Ovary (tissue), 7 donors: ENCODE measurements at regions not wholly inside any gene's neighbourhood (a gene's known extent, or its start where the extent isn't known, plus 50 kb on each side); places are given as distances from the start of the nearest gene placed in this dataset.
"Not testable (repeated sequence)": the region's sequence is repeated elsewhere in the genome, so short reads cannot be mapped to it uniquely, and the experiment has no call there.

Source experiments
- DNase-seq, 5 donors: peaks; one replicate each; pipeline ENCODE4 v3.0.0-alpha.2; 2019 to 2020
- H3K27ac ChIP-seq, 2 donors: fragments of 200-600 bp; one replicate each; pipeline versions ENCODE4 v1.5.1 to v1.8.0; 2019 to 2022
- H3K27me3 ChIP-seq: fragments of 200-600 bp; one replicate; pipeline ENCODE4 v1.8.0; 2022
- H3K36me3 ChIP-seq: fragments of 200-600 bp; sonication (generic); one replicate; pipeline ENCODE4 v1.5.1; 2019
- H3K4me1 ChIP-seq: one replicate; pipeline ENCODE4 v1.8.1; 2013; ENCODE audit warnings: mild to moderate bottlenecking, moderate library complexity; ENCODE audit not compliant: insufficient read depth
- H3K4me3 ChIP-seq: fragments of 200-600 bp; sonication (generic); one replicate; pipeline ENCODE4 v1.5.1; 2017
- H3K9me3 ChIP-seq, 2 donors: fragments of 200-600 bp in 1 of 2; sonication (generic) in 1 of 2; one replicate each; pipeline versions ENCODE4 v1.5.1 to v1.8.1; 2013 to 2019; ENCODE audit warnings: mild to moderate bottlenecking in 1 of 2, moderate library complexity in 1 of 2
- WGBS, 3 donors: extraction: QIAGEN DNeasy Blood & Tissue Kit in 1 of 3; methylation state at CpG; one replicate each; pipeline versions ENCODE4 v1.1.5 to v1.1.7; 2013 to 2017; 5-methylcytosine and 5-hydroxymethylcytosine counted together
- intact Hi-C, 4 donors: fragments of 100-400 bp; cut with DNase I; formaldehyde crosslinking; loops; one replicate each; pipeline versions ENCODE4 v1.11.0 to v1.15.1; 2022 to 2023
- donor health status: DM: no; HTN: no; CAD: no; lungs with moderate emphysema.
- donor health status: DM: no; HTN: no; CAD: no.
- donor health status: Bipolar disorder and iron deficiency.
- donor health status: DM: no; HTN: no; CAD: no.
- donor health status: DM: yes; HTN: yes; CAD: no.

DNA sequence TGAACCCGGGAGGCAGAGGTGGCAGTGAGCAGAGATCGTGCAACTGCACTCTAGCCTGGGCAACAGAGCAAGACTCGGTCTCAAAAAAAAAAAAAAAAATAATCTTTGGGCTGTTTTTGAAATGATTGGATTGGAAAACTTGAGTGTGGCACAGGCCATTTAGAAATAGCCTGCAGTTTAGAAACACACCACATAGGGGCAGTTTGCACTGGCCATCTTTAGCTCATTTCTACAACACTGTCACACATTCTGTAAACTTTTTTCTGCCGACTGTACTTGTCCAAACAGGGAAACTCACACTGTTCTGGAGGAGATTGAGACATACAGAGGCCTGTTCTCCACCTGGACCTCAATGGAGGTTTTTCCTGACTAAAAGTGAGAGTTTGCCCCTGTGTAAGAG lies 546.3 kb downstream of the RPIA start:
- WGBS, 3 donors: 83 to 88% methylated on average over 2 of the region's 4 CpGs; no CpG with 5 or more reads in 1 of the 3 donors
- intact Hi-C loops, H3K9me3 ChIP-seq, H3K27ac ChIP-seq, H3K36me3 ChIP-seq, H3K4me1 ChIP-seq, H3K27me3 ChIP-seq, H3K4me3 ChIP-seq, DNase-seq: not testable (repeated sequence)

DNA sequence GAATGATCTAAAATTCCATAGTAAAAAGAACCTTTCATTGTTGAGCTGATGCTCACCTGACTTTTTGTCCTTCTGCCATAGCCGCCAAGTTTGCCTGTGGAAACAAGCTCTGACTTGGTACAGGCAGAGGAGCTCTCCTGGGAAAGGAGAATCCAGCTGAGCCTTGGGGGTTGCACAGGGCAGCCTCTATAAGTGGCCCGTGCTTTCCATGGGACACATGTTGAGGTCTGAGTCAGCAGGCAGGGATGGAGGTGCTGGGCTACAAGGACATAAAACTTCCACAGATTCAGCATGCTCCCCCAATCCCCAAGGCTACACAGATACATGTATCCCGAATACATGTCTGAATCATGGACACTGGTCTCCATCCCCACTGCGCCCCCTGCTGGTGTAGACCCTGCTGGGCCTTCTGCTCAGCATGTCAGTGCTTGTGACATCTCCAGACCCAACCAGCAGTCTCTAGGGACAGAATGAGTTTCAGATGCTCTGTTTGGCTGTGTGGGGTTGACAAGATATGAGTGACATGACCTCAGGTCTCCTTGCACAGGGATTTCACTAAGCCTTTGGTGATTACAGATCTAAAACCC lies 551.7 kb downstream of the RPIA start:
- intact Hi-C loops, DNase-seq, H3K9me3 ChIP-seq, H3K27me3 ChIP-seq, H3K36me3 ChIP-seq, H3K4me3 ChIP-seq, H3K4me1 ChIP-seq, H3K27ac ChIP-seq: not testable (repeated sequence)
- WGBS, 3 donors: 42 to 53% (median 43%) methylated on average over 4 of the region's 4 CpGs

DNA sequence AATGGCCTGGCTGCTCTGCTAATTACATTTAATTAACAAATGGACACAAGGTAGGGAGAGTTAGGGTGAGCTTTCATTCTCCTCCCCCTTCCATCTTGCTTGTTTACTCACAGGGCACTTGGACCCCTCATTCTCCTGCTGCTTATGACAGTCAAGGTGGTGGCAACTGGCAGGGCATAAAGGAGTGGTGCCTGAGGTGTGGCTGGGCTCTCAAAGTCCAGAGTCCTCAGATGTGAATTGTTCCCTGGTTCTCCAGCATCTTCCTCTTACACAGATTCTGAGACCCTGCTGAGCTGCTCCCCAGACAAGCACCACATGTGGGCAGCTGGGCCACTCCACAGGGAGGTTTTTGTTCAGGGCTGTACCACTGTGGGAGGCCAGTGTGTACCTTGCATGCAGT lies 552.9 kb downstream of the RPIA start:
- H3K4me1 ChIP-seq, intact Hi-C loops, H3K4me3 ChIP-seq, H3K9me3 ChIP-seq, H3K27ac ChIP-seq, H3K27me3 ChIP-seq, DNase-seq, H3K36me3 ChIP-seq: not testable (repeated sequence)

DNA sequence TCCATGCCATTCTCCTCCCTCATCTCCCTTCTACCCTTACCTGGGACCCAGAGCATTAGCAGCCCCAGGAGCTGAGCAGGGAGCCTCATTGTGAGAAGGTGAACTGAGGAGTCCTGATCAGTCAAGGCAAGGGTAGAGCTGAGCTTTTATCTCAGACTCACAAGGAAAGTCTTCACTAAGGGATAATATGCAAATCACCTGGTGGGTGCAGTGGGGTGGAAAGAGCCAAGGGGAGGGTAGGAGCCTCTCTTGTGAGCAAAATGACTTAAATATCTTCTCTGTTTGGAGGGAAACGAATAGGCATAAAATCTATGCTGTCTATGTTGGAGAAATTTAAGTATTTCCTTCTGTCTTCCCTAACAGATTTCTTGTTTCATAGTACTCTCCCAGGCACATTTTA lies 554.0 kb downstream of the RPIA start:
- H3K4me3 ChIP-seq, intact Hi-C loops: not testable (repeated sequence)
- whole genome bisulfite sequencing, 3 donors: 56 to 63% (median 62%) methylated on average over 1 of the region's 1 CpG

DNA sequence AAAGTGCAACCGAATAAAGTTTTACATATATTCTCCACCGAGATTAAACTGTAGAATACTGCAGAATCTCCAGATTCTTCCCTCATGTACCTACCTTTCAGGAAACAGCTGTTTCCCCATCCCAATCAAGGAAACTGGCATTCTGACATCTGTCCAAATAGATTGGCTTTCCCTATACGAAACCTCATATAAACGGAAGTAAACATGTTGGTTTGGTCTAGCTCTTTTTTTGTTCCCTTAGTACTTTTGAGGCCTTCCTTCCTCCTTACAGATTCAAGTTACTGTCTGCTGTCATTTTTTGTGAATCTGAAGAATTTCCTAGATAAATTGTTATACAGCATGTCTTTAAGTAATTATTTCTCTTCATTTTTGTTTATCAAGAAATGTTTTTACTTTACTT lies 554.6 kb downstream of the RPIA start:
- H3K4me1 ChIP-seq, H3K27me3 ChIP-seq, DNase-seq, H3K9me3 ChIP-seq, H3K36me3 ChIP-seq, H3K27ac ChIP-seq, intact Hi-C loops, H3K4me3 ChIP-seq: not testable (repeated sequence)
- WGBS, 3 donors: 60 to 88% (median 82%) methylated on average over 3 to 4 of the region's 4 CpGs

More for the DNA sequence above, 554.0 kb downstream of the RPIA start:
- H3K27me3 ChIP-seq, H3K4me1 ChIP-seq, H3K36me3 ChIP-seq, DNase-seq, H3K9me3 ChIP-seq, H3K27ac ChIP-seq: not testable (repeated sequence)

DNA sequence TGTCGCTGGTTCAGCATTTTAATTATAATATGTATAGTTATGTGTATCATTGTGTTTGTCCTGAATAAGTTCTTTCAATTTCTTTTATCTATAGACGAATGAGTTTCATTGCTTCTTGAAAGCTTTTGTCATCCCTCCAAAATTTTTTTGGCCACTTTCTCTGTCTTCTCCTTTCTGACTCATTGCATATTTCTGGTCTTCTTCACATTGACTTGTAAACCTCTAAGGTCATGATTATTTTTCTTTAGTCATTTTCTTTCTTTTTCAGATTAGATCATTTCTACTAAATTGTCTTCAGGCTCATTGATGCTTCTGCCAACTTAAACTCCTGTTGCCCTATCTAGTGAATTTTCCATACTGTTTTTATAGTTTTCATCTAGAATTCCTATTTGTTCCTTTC lies 555.1 kb downstream of the RPIA start:
- 46 to 54% (median 47%) methylated on average over 2 of the region's 2 CpGs for WGBS, 3 donors
- intact Hi-C loops: not testable (repeated sequence)

DNA sequence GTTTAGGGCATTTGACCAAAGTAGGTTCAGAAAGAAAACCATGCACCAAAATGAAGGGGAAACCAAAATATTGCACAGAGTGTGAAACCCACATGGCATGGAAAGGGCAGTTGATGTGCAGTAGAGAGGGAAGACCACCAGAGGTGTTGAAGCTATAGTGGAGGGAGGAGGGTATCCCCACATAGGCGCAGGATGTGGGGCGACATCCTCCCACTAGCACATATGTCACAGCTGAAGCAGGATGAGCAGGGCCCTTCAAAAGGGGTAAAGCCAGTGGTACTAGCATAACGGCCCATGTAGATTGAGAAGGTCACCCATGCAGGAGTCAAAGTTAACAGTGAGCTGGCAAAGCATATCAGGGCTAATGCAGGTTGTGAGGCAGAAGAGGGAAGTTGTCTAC lies 563.5 kb downstream of the RPIA start:
- H3K27me3 ChIP-seq, intact Hi-C loops, H3K4me1 ChIP-seq, H3K4me3 ChIP-seq, DNase-seq, H3K36me3 ChIP-seq, H3K27ac ChIP-seq, H3K9me3 ChIP-seq: not testable (repeated sequence)
- WGBS, 3 donors: 79 to 92% (median 83%) methylated on average over 3 of the region's 3 CpGs

More for the DNA sequence above, 555.1 kb downstream of the RPIA start:
- not testable (repeated sequence) for H3K27ac ChIP-seq, H3K4me1 ChIP-seq, H3K9me3 ChIP-seq, H3K4me3 ChIP-seq, H3K27me3 ChIP-seq, DNase-seq, H3K36me3 ChIP-seq

DNA sequence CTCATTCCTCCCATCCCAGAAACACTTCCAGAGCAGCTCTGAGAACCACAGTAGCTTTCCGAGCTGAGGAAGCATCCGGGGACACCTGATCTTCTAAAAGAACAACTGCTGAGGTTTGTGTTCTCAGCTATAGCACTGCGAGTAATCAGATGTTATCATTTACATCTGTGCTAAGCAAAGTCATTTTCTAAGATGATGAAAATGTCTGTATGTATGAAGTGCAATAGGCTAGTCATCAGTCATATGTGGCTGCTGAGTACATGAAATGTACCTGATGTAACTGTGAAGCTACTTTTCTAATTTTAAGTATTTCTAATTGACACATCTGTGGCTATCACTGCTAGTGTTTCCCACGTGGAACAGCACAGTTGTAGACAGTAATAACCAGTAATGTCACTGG lies 582.0 kb downstream of the RPIA start:
- H3K4me1 ChIP-seq, H3K27me3 ChIP-seq, intact Hi-C loops, DNase-seq, H3K9me3 ChIP-seq, H3K36me3 ChIP-seq, H3K4me3 ChIP-seq, H3K27ac ChIP-seq: not testable (repeated sequence)
- 29 to 83% (median 65%) methylated on average over 1 to 3 of the region's 4 CpGs for WGBS, 3 donors

DNA sequence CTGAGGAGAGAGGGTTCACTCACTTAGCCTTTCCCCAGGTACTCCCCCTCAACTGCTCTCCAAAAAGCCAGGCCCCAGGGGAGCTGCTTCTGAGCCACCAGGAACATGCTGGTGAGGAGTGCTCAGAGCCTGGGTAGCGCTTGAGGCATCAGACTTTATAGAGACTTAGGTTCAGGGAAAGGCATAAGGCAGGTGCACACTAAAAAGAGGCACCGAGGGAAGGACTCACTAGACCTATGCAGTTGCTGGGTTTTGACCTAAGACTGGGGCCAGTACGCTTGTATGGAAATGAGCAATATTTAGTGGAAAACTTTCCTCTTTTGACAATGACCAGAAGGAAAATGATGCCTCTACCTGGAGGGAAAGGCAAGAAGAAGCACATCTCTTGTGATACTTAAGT lies 589.1 kb downstream of the RPIA start:
- H3K27me3 ChIP-seq, H3K9me3 ChIP-seq, DNase-seq, H3K36me3 ChIP-seq, H3K27ac ChIP-seq, H3K4me1 ChIP-seq, intact Hi-C loops, H3K4me3 ChIP-seq: not testable (repeated sequence)
- 86% methylated on average over 2 of the region's 3 CpGs; no CpG with 5 or more reads in 2 of the 3 donors for WGBS, 3 donors

DNA sequence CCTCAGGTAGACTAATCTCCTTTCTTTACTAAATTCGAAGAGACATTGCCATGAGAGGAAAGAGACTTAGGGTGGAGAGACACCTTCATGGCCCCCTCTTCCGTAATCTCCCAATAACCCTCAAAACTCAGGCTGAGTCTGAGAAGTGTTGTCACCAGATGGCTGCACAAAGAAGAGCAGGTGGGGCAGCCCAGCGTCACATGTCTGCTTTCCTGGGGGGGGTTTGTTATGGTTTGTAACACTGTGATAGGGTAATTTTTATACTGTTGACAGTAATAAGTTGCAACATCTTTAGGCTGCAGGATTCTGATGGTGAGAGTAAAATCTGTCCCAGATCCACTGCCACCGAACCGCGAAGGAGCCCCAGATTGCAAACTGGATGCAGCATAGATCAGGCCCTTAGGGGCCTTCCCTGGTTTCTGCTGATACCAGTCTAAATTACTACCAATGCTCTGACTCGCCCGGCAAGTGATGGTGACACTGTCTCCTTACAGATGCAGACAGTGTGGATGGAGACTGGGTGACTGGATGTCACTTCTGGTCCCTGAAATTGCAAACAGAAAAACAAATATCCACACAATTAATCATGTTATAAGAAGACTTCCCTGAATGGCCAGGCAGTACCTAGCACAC lies 595.1 kb downstream of the RPIA start:
- DNase-seq, H3K9me3 ChIP-seq, H3K4me3 ChIP-seq, H3K4me1 ChIP-seq, H3K36me3 ChIP-seq, H3K27ac ChIP-seq, H3K27me3 ChIP-seq, intact Hi-C loops: not testable (repeated sequence)
- 84 to 100% methylated on average over 1 to 2 of the region's 8 CpGs; no CpG with 5 or more reads in 1 of the 3 donors for WGBS, 3 donors

DNA sequence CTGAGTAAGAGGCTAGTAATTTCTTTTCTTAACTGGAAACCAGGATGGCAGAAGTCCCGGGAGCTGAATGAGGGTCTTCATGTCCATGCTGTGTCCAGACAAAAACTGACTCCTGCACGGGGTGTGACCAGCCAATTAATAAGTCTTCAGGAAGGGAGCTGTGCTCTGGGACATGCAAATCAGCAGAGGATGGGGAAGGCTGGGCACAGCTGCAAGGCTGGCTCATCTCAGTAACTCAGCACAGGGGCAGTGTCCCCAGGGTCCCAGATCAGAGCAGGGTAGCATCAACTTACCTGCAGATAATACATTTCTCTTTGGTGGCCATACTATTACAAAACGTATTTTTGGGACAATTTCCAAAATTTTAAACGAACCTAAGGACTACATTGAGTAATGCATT lies 595.6 kb downstream of the RPIA start:
- H3K36me3 ChIP-seq, DNase-seq, H3K27me3 ChIP-seq, H3K9me3 ChIP-seq, intact Hi-C loops, H3K4me3 ChIP-seq, H3K4me1 ChIP-seq, H3K27ac ChIP-seq: not testable (repeated sequence)
- WGBS, 3 donors: no CpG with 5 or more reads among the region's 4 CpGs

DNA sequence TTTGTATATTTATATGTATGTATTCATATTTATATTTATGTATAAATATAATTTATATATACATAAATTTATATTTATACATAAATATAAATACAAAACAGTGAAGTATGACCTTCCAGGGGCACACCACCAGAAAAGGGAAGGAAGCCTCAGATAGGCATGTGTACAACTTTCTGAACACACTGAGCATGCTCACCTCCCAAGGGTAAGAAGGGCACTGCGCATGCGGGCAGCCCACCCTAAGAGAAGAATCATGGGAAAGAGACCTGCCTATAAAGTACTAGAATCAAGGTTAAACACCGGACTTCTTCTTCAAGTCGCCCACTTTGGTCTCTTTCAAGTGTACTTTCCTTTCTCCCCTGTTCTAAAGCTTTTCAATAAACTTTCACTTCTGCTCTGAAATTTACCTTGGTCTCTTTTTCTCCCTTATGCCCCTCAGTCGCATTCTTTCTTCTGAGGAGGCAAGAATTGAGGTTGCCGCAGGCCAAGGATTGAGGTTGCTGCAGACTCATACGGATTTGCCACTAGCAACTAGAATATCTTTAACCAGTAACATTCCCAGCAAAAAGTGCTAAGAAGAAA lies 600.3 kb downstream of the RPIA start:
- 93% methylated on average over 2 of the region's 7 CpGs; no CpG with 5 or more reads in 2 of the 3 donors for WGBS, 3 donors
- H3K4me1 ChIP-seq, DNase-seq, intact Hi-C loops, H3K27ac ChIP-seq, H3K36me3 ChIP-seq, H3K4me3 ChIP-seq, H3K27me3 ChIP-seq, H3K9me3 ChIP-seq: not testable (repeated sequence)
